Glutamatergic neuron (in vitro differentiated cells): ENCODE measurements at regions not wholly inside any gene's neighbourhood (a gene's known extent, or its start where the extent isn't known, plus 50 kb on each side); places are given as distances from the start of the nearest gene placed in this dataset.

Experiments
- DNase-seq: peaks from one replicate; pipeline ENCODE4 v3.0.0; 2022
- H3K27ac Mint-ChIP-seq: one replicate; pipeline ENCODE4 v1.8.0; 2020; ENCODE audit warnings: mild to moderate bottlenecking, mixed read lengths, inconsistent platforms; ENCODE audit not compliant: unreplicated experiment
- H3K27me3 Mint-ChIP-seq: one replicate; pipeline ENCODE4 v1.8.0; 2020; ENCODE audit warnings: mild to moderate bottlenecking, moderate library complexity, mixed read lengths, inconsistent platforms; ENCODE audit not compliant: unreplicated experiment
- H3K36me3 Mint-ChIP-seq: one replicate; pipeline ENCODE4 v1.8.0; 2020; ENCODE audit warnings: mild to moderate bottlenecking, mixed read lengths, inconsistent platforms; ENCODE audit not compliant: unreplicated experiment
- H3K4me1 Mint-ChIP-seq: one replicate; pipeline ENCODE4 v1.8.0; 2020; ENCODE audit warnings: mild to moderate bottlenecking, low read depth, mixed read lengths, inconsistent platforms; ENCODE audit not compliant: unreplicated experiment
- H3K4me3 Mint-ChIP-seq: one replicate; pipeline ENCODE4 v1.8.0; 2020; ENCODE audit warnings: mild to moderate bottlenecking, mixed read lengths, inconsistent platforms; ENCODE audit not compliant: unreplicated experiment
- H3K9me3 Mint-ChIP-seq: one replicate; pipeline ENCODE4 v1.8.0; 2020; ENCODE audit warnings: mild to moderate bottlenecking, moderate library complexity, mixed read lengths, inconsistent platforms; ENCODE audit not compliant: unreplicated experiment
- CTCF ChIP-seq: fragments of 200-600 bp; sonication (generic); IDR thresholded peaks from one replicate; pipeline ENCODE4 v1.5.0; 2021; ENCODE audit not compliant: partially characterized antibody, unreplicated experiment

DNA sequence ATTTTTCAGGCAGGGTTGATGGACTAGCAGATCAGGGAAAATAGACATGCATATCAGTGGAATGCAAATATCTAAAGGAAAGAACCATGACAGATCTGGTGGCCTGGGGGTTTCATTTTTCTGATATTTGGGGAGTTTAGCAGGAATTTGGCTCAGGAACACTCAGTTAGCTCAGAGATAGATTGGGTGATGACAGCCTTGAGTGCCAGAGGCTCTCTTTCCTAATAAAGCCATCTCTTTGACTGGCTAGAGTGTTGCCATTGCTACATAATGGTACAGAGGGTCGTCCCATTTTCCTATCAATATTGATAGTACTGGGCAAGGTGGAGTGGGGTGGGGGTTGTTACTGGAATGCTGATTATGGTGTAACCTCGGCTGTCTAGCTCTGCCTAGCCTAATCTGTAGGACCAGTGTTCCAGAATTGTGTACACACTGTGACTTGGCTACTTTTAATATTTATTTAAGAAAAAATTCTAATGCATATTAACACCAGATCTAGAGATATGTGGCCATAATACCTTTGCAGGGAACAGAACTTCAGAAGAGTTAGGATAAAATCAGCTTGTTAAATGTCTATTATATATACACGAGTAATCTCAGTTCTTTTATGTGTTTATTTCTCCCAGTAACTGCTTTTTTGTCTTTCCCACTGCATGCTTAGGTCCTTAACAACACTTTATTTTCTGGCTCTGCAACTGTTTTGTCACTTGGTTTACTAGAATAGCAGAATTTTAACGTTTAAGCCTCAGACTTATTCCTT lies 145.0 kb upstream of the SPOCK3 start:
- no peak for DNase-seq
- Mint-ChIP-seq H3K4me1 (no peaks in the 10 kb centered on the region), H3K9me3 (no peaks in the 10 kb centered on the region), H3K4me3 (no peak overlapping the region), H3K27me3 (peaks cover 3% of the 10 kb centered on the region), H3K27ac (no peak overlapping the region), H3K36me3 (no peaks in the 10 kb centered on the region)
- no peak for TF ChIP-seq CTCF

- Mint-ChIP-seq H3K36me3 (no peaks in the 10 kb centered on the region), H3K4me1 (no peaks in the 10 kb centered on the region), H3K9me3 (no peaks in the 10 kb centered on the region), H3K4me3 (no peak overlapping the region), H3K27me3 (no peaks in the 10 kb centered on the region), H3K27ac (no peak overlapping the region)
- no peak for TF ChIP-seq CTCF
- DNase-seq, result no peak
These were observed 146.7 kb upstream of the SPOCK3 start for GRCh38 chr4:167380964-167381363.

GRCh38 chr4:167383291-167383690 lies 149.0 kb upstream of the SPOCK3 start:
- no peaks in the 10 kb centered on the region for H3K4me1 Mint-ChIP-seq
- H3K4me3 Mint-ChIP-seq, result no peak overlapping the region
- H3K27ac Mint-ChIP-seq, result no peak overlapping the region
- H3K27me3 Mint-ChIP-seq, result no peaks in the 10 kb centered on the region
- TF ChIP-seq CTCF, result no peak
- H3K9me3 Mint-ChIP-seq, result no peaks in the 10 kb centered on the region
- no peaks in the 10 kb centered on the region for H3K36me3 Mint-ChIP-seq
- DNase-seq, result no peak

DNA sequence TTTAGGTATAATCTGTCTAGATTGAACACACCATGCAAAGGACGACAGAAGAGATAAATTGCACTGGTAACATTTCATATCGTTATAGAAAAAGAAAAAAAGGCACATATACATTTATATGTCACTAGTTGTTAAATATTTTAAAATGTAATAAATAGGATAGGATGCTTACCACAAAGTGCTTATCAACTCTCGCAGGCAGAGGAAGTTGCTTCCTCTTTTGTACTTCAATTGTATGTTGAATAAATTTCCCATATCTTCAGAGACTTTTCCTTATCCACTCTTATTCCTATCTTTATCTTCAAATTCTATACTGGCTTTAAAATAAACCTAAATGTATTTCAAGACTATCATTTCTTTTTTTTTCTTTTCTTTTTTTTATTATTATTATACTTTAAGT lies 163.3 kb upstream of the SPOCK3 start:
- Mint-ChIP-seq H3K4me3 (no peak overlapping the region), H3K36me3 (no peaks in the 10 kb centered on the region), H3K4me1 (no peaks in the 10 kb centered on the region), H3K27me3 (no peaks in the 10 kb centered on the region), H3K9me3 (peaks cover 2% of the 10 kb centered on the region), H3K27ac (no peak overlapping the region)
- TF ChIP-seq CTCF, result no peak
- DNase-seq, result no peak

DNA sequence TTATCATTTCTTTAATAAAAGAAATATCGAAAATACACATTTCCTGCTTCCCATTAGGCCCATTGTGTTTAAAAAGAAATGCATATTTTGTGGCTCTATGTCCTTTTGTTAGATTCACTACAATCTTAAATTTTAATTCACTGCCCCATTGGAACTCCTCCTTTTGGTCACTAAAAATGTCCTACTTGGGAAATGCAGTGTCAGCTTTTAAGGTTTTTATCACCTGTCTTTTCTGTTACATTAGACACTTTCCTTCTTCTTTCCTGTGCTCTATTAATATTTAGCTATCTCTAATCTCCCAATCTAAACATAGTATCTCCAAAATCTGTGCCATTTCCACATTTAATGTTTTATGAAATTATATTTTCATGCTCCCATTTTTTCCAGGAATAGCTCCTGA lies 164.9 kb upstream of the SPOCK3 start:
- no peak for DNase-seq
- no peak overlapping the region for H3K27ac Mint-ChIP-seq
- no peak for TF ChIP-seq CTCF
- no peaks in the 10 kb centered on the region for H3K4me1 Mint-ChIP-seq
- no peaks in the 10 kb centered on the region for H3K36me3 Mint-ChIP-seq
- H3K9me3 Mint-ChIP-seq, result peaks cover 2% of the 10 kb centered on the region
- H3K4me3 Mint-ChIP-seq, result no peak overlapping the region
- no peaks in the 10 kb centered on the region for H3K27me3 Mint-ChIP-seq
